ENCODE measurements at regions not wholly inside any gene's neighbourhood (a gene's known extent, or its start where the extent isn't known, plus 50 kb on each side); places are given as distances from the start of the nearest gene placed in this dataset.

DNA sequence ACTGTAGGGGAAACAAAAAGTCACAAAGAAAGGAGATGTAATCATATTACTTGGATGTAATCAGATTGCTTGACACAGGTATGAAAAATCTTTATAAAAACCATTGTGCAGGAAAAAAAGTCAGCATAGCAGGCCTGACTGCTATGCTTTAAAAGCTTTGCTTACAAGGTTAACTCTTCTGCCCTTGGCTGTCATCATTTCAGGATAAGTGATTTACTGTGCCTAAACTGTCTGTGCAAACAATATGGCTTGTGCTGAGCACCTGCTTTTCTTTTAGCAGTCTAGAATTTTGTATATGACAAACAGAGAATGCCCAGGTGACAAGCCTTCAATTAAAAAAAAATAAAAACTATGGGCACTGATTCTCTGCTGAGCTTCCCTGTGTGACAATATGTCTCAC lies 63.8 kb upstream of the PLEKHG7 start:
- Histone ChIP-seq H3K36me3 (ENCODE audit: low read depth) (no peaks in the 10 kb centered on the region), H3K4me1 (ENCODE audit: low read depth) (no peaks in the 10 kb centered on the region), H3K4me3 (no peak overlapping the region), H3K9me3 (no peaks in the 10 kb centered on the region)
- ATAC-seq (no peak), DNase-seq (no peak)
- intact Hi-C loops (cut with DNase I, micrococcal nuclease), result no loop called here
- TF ChIP-seq, protein P1, sequence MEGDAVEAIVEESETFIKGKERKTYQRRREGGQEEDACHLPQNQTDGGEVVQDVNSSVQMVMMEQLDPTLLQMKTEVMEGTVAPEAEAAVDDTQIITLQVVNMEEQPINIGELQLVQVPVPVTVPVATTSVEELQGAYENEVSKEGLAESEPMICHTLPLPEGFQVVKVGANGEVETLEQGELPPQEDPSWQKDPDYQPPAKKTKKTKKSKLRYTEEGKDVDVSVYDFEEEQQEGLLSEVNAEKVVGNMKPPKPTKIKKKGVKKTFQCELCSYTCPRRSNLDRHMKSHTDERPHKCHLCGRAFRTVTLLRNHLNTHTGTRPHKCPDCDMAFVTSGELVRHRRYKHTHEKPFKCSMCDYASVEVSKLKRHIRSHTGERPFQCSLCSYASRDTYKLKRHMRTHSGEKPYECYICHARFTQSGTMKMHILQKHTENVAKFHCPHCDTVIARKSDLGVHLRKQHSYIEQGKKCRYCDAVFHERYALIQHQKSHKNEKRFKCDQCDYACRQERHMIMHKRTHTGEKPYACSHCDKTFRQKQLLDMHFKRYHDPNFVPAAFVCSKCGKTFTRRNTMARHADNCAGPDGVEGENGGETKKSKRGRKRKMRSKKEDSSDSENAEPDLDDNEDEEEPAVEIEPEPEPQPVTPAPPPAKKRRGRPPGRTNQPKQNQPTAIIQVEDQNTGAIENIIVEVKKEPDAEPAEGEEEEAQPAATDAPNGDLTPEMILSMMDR (IDR thresholded peaks at IDR 0.05), result no peak

DNA sequence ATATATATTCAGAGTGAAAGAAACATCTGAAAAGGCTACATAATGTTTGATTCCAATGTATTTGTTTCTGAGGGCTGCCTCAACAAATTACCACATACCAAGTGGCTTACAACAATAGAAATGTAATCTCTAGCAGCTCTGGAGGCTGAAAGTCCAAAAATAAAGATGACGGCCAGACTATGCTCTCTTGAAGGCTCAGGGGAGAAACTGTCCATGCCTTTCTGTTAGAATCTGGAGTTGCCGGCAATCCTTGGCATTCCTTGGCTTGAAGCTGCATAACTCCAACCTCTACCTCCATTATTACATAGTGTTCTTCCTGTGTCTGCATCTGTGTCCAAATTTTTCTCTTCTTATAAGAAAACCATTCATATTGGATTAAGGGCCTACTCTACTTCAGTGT lies 68.1 kb upstream of the PLEKHG7 start:
- ATAC-seq, result no peak
- H3K36me3 ChIP-seq (ENCODE audit: low read depth), result no peaks in the 10 kb centered on the region
- no peaks in the 10 kb centered on the region for H3K4me1 ChIP-seq (ENCODE audit: low read depth)
- intact Hi-C loops (cut with DNase I, micrococcal nuclease), result no loop called here
- TF ChIP-seq, protein P1 (IDR thresholded peaks at IDR 0.05), result no peak
- DNase-seq, result no peak
- no peak overlapping the region for H3K4me3 ChIP-seq
- no peaks in the 10 kb centered on the region for H3K9me3 ChIP-seq

DNA sequence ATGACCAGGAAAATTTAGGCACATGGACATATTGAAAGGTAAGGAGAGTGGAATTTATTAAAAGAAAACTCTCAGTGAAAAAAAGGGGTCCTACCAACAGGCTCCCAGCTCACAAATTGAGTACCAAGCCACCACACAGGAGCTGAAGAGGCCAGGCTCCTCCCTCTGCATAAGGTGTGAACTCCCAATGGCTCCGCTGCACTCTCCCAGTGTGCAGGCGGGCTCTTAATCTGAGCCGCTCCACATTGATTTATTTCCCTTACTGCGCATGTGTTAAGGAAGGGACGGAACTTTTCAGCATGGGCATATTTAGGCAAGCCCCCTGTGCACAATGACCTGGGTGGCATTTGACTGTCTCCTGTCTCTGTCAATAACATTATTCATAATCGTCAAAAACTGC lies 68.6 kb upstream of the PLEKHG7 start:
- TF ChIP-seq, protein P1 (IDR thresholded peaks at IDR 0.05), result no peak
- intact Hi-C loops (cut with DNase I, micrococcal nuclease), result no loop called here
- no peaks in the 10 kb centered on the region for H3K9me3 ChIP-seq
- ATAC-seq (no peak), DNase-seq (no peak)
- H3K36me3 ChIP-seq (ENCODE audit: low read depth), result no peaks in the 10 kb centered on the region
- no peak overlapping the region for H3K4me3 ChIP-seq
- H3K4me1 ChIP-seq (ENCODE audit: low read depth), result no peaks in the 10 kb centered on the region

DNA sequence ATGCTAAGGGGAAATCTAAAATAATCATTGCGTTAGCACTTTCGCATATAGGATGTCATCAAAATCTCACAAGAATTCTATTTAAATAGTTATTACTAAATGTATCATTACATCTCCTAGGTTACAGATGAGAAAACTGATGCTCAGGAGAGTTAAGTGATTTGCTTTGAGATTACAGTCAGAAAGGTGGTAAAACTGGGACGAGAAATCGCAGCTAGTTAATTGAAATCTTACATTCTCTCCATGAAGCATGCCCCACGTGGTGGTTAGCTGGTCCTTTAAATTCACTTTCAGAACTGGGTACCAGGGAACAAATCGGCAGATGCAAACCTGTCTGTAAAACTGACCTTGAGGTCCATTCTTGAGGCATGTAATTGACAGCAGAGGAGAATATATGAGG lies 71.8 kb upstream of the PLEKHG7 start:
- intact Hi-C loops (cut with DNase I, micrococcal nuclease), result no loop called here

DNA sequence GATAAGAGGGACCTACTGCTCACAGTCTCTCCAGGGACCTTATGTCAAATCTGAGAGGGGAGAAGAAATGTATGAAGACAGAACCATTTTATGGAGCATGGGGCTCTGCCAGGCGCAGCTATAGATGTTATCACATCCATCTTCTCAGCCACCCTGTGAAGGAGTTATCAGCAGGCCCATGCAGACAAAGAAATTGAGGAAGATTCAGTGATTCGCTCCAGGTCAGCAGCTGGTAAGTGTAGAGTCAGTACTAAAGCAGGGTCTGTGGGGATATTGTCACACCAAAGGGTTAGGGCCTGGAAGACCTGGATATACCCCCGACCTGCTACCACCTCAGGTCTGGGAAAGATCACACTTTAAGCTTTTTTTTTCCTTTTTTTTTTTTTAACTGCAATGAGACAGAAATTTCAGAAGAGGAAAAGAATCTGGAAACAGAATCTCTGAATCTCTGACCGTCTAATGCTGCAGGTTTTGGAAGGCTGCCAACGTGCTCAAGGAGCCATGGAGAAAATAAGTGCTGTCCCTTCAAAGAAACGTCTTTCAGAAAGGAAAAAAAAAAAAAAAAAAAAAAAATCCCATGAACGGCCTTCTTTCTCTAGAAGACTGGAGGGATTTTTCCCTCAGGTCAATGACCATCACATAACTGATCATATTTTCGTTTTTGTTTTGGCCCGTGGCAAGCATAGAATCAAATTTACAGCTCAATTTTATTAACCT lies 73.3 kb upstream of the PLEKHG7 start:
- Histone ChIP-seq H3K36me3 (ENCODE audit: low read depth) (no peaks in the 10 kb centered on the region), H3K9me3 (no peaks in the 10 kb centered on the region), H3K4me1 (ENCODE audit: low read depth) (no peaks in the 10 kb centered on the region), H3K4me3 (no peak overlapping the region)
- intact Hi-C loops (cut with DNase I, micrococcal nuclease), result no loop called here
- DNase-seq (peak in 1 of 3 donors; percentile 9), ATAC-seq (no peak)
- TF ChIP-seq, protein P1 (IDR thresholded peaks at IDR 0.05), result no peak

More for the DNA sequence above, 71.8 kb upstream of the PLEKHG7 start:
- ATAC-seq (no peak), DNase-seq (no peak)
- no peaks in the 10 kb centered on the region for H3K9me3 ChIP-seq
- H3K4me1 ChIP-seq (ENCODE audit: low read depth), result no peaks in the 10 kb centered on the region
- TF ChIP-seq, protein P1 (IDR thresholded peaks at IDR 0.05), result no peak
- H3K4me3 ChIP-seq, result no peak overlapping the region
- H3K36me3 ChIP-seq (ENCODE audit: low read depth), result no peaks in the 10 kb centered on the region

DNA sequence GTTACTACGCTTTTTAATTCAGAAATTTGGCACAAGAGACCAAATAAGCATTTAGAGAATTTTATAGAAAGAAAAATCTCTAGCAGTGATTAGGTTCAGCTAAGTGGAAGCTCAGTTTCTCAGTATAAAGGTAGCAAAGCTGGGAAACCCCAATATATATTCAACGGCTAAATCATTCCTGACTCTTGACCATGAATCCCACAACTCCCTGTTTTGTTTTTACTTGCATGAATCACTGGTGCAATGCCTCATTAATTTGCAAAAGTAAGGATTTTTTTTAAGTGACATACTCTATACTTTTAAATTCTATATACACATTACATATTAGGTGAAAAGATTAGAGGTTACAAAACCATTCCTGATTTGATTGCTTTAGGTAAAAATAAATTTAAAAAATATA lies 74.3 kb upstream of the PLEKHG7 start:
- no peaks in the 10 kb centered on the region for H3K36me3 ChIP-seq (ENCODE audit: low read depth)
- ATAC-seq, result no peak
- TF ChIP-seq, protein P1 (IDR thresholded peaks at IDR 0.05), result no peak
- H3K4me3 ChIP-seq, result no peak overlapping the region
- H3K4me1 ChIP-seq (ENCODE audit: low read depth), result no peaks in the 10 kb centered on the region
- no peaks in the 10 kb centered on the region for H3K9me3 ChIP-seq
- intact Hi-C loops (cut with DNase I, micrococcal nuclease), result no loop called here
- no peak for DNase-seq

All from mucosa of descending colon (tissue), 3 donors.